ENCODE measurements at regions not wholly inside any gene's neighbourhood (a gene's known extent, or its start where the extent isn't known, plus 50 kb on each side); places are given as distances from the start of the nearest gene placed in this dataset.
"Not testable (repeated sequence)": the region's sequence is repeated elsewhere in the genome, so short reads cannot be mapped to it uniquely, and the experiment has no call there.

DNA sequence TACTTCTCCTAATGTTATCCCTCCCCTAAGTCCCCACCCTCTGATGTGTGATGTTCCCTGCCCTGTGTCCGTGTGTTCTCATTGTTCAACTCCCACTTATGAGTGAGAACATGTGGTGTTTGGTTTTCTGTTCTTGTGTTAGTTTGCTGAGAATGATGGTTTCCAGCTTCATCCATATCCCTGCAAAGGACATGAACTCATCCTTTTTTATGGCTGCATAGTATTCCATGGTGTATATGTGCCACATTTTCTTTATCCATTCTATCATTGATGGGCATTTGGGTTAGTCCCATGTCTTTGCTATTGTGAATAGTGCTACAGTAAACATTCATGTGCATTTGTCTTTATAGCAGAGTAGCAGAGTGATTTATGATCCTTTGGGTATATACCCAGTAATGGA lies 613.8 kb upstream of the KIF2B start:
- TF ChIP-seq, protein P1, sequence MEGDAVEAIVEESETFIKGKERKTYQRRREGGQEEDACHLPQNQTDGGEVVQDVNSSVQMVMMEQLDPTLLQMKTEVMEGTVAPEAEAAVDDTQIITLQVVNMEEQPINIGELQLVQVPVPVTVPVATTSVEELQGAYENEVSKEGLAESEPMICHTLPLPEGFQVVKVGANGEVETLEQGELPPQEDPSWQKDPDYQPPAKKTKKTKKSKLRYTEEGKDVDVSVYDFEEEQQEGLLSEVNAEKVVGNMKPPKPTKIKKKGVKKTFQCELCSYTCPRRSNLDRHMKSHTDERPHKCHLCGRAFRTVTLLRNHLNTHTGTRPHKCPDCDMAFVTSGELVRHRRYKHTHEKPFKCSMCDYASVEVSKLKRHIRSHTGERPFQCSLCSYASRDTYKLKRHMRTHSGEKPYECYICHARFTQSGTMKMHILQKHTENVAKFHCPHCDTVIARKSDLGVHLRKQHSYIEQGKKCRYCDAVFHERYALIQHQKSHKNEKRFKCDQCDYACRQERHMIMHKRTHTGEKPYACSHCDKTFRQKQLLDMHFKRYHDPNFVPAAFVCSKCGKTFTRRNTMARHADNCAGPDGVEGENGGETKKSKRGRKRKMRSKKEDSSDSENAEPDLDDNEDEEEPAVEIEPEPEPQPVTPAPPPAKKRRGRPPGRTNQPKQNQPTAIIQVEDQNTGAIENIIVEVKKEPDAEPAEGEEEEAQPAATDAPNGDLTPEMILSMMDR (conservative IDR thresholded peaks at IDR 0.05 in 1 of 2, IDR thresholded peaks at IDR 0.05 in 1 of 2; ENCODE audit: low read depth in 1 of 2, low read length in 2 of 2), result not testable (repeated sequence)
- TF ChIP-seq EZH2 (IDR thresholded peaks at IDR 0.05; ENCODE audit: low read length, missing control alignments), result not testable (repeated sequence)
